ENCODE measurements at regions not wholly inside any gene's neighbourhood (a gene's known extent, or its start where the extent isn't known, plus 50 kb on each side); places are given as distances from the start of the nearest gene placed in this dataset.

GRCh38 chr13:22748866-22749577, 431.8 kb upstream of the SGCG start:
- TF ChIP-seq EZH2 (IDR thresholded peaks at IDR 0.05; ENCODE audit: borderline replicate concordance, low read length) (no peak), CTCF (IDR thresholded peaks at IDR 0.05; ENCODE audit: low read length) (no peak)

GRCh38 chr13:22749626-22750025, 431.2 kb upstream of the SGCG start:
- Histone ChIP-seq H3K4me3 (ENCODE audit: low read depth, low read length, poor library complexity, severe bottlenecking) (no peak overlapping the region), H4K20me1 (ENCODE audit: insufficient read depth, low read length) (no peaks in the 10 kb centered on the region), H3K27ac (ENCODE audit: low read depth, low read length, poor library complexity, severe bottlenecking) (no peak overlapping the region), H3K27me3 (ENCODE audit: insufficient read depth, low read length) (no peaks in the 10 kb centered on the region), H3K9me3 (ENCODE audit: low read length) (no peaks in the 10 kb centered on the region; the same call in 1 of the 2 replicates), H3K4me1 (ENCODE audit: insufficient read depth, low read length, severe bottlenecking) (no peaks in the 10 kb centered on the region), H3K36me3 (ENCODE audit: insufficient read depth, low read length) (no peaks in the 10 kb centered on the region), H3F3A (ENCODE audit: insufficient read depth, low read length) (no peaks in the 10 kb centered on the region), H3K9me2 (ENCODE audit: low read depth, low read length) (no peaks in the 10 kb centered on the region), H3K79me2 (ENCODE audit: insufficient read depth, low read length) (no peaks in the 10 kb centered on the region), H2AFZ (ENCODE audit: low read length) (no peak overlapping the region), H3K4me2 (ENCODE audit: low read length) (no peak overlapping the region), H3K9ac (ENCODE audit: low read length) (no peak overlapping the region)
- no peak for TF ChIP-seq EZH2 (IDR thresholded peaks at IDR 0.05; ENCODE audit: borderline replicate concordance, low read length)
- TF ChIP-seq CTCF (IDR thresholded peaks at IDR 0.05; ENCODE audit: low read length) = no peak

More at GRCh38 chr13:22748866-22749577, 431.8 kb upstream of the SGCG start:
- Histone ChIP-seq H3K27ac (ENCODE audit: low read depth, low read length, poor library complexity, severe bottlenecking) (no peak overlapping the region), H3K4me3 (ENCODE audit: low read depth, low read length, poor library complexity, severe bottlenecking) (no peak overlapping the region), H3K4me1 (ENCODE audit: insufficient read depth, low read length, severe bottlenecking) (no peaks in the 10 kb centered on the region), H3K9ac (ENCODE audit: low read length) (no peak overlapping the region), H3K79me2 (ENCODE audit: insufficient read depth, low read length) (no peaks in the 10 kb centered on the region), H3K9me2 (ENCODE audit: low read depth, low read length) (no peaks in the 10 kb centered on the region), H4K20me1 (ENCODE audit: insufficient read depth, low read length) (no peaks in the 10 kb centered on the region), H3K36me3 (ENCODE audit: insufficient read depth, low read length) (no peaks in the 10 kb centered on the region), H3K9me3 (ENCODE audit: low read length) (no peaks in the 10 kb centered on the region; the same call in 1 of the 2 replicates), H3K4me2 (ENCODE audit: low read length) (no peak overlapping the region), H3K27me3 (ENCODE audit: insufficient read depth, low read length) (no peaks in the 10 kb centered on the region), H2AFZ (ENCODE audit: low read length) (no peak overlapping the region), H3F3A (ENCODE audit: insufficient read depth, low read length) (no peaks in the 10 kb centered on the region)

GRCh38 chr13:22757530-22758120, 423.2 kb upstream of the SGCG start:
- Histone ChIP-seq H3K27ac (ENCODE audit: low read depth, low read length, poor library complexity, severe bottlenecking) (no peak overlapping the region), H3K27me3 (ENCODE audit: insufficient read depth, low read length) (no peaks in the 10 kb centered on the region), H3K4me1 (ENCODE audit: insufficient read depth, low read length, severe bottlenecking) (no peaks in the 10 kb centered on the region), H2AFZ (ENCODE audit: low read length) (no peak overlapping the region), H3K9me3 (ENCODE audit: low read length) (no peaks in the 10 kb centered on the region; the same call in 1 of the 2 replicates), H3K9ac (ENCODE audit: low read length) (no peak overlapping the region), H3K9me2 (ENCODE audit: low read depth, low read length) (no peaks in the 10 kb centered on the region), H3F3A (ENCODE audit: insufficient read depth, low read length) (no peaks in the 10 kb centered on the region), H3K4me3 (ENCODE audit: low read depth, low read length, poor library complexity, severe bottlenecking) (no peak overlapping the region), H3K79me2 (ENCODE audit: insufficient read depth, low read length) (no peaks in the 10 kb centered on the region), H3K36me3 (ENCODE audit: insufficient read depth, low read length) (no peaks in the 10 kb centered on the region), H3K4me2 (ENCODE audit: low read length) (no peak overlapping the region), H4K20me1 (ENCODE audit: insufficient read depth, low read length) (no peaks in the 10 kb centered on the region)
- TF ChIP-seq CTCF (IDR thresholded peaks at IDR 0.05; ENCODE audit: low read length) (peak; percentile 40; the same call in 1 of the 2 replicates), EZH2 (IDR thresholded peaks at IDR 0.05; ENCODE audit: borderline replicate concordance, low read length) (no peak)
